B cell (primary cell): ENCODE measurements at regions not wholly inside any gene's neighbourhood (a gene's known extent, or its start where the extent isn't known, plus 50 kb on each side); places are given as distances from the start of the nearest gene placed in this dataset.

Source experiments
- ATAC-seq: fragments of 200-7000 bp; cut with Tn5 transposase; one replicate; pipeline ENCODE4 v1.10.0; 2021; ENCODE audit warnings: low read depth, mild to moderate bottlenecking, moderate number of reproducible peaks, moderate library complexity
- CTCF ChIA-PET: fragments of 350-600 bp; sonication (Branson Sonifier 250); formaldehyde crosslinking; loops from one replicate; lab custom pipeline; 2021; ENCODE audit warnings: antibody characterized with exemption, inconsistent platforms; lab: Charles Lee
- POLR2A ChIA-PET: fragments of 350-600 bp; sonication (Branson Sonifier 250); formaldehyde crosslinking; loops from one replicate; lab custom pipeline; 2021; ENCODE audit warnings: antibody characterized with exemption; lab: Charles Lee
- DNase-seq: peaks from one replicate; pipeline ENCODE4 v3.0.0; 2013
- H2AFZ ChIP-seq: 2 replicates; pipeline ENCODE4 v1.6.1; 2012; ENCODE audit warnings: mild to moderate bottlenecking, low read depth, low read length; ENCODE audit not compliant: insufficient read depth, poor library complexity, severe bottlenecking
- H3K27ac ChIP-seq, 2 donors: 1 replicate in 1 of 2; 2 replicates in 1 of 2; pipeline ENCODE4 v1.5.1; 2012 to 2013; ENCODE audit warnings: low read length in 2 of 2, mild to moderate bottlenecking in 2 of 2, moderate library complexity in 1 of 2
- H3K27me3 ChIP-seq, 4 experiments: fragments of 200-600 bp in 1 of 4; sonication (generic) in 1 of 4; replicated peaks in 1 of 4; 1 replicate in 2 of 4; 2 replicates in 2 of 4; pipeline versions ENCODE4 v1.6.1 to v1.7.0; 2013 to 2016; ENCODE audit warnings: low read length in 3 of 4, mild to moderate bottlenecking in 2 of 4, mixed read lengths in 1 of 4, moderate library complexity in 1 of 4; ENCODE audit not compliant: insufficient read depth in 4 of 4, control insufficient read depth in 3 of 4; ENCODE audit errors: control extremely low read depth in 1 of 4
- H3K36me3 ChIP-seq, 2 experiments: replicated peaks in 1 of 2; 1 replicate in 1 of 2; 2 replicates in 1 of 2; pipeline versions ENCODE4 v1.6.1 to v1.7.1; 2013; ENCODE audit warnings: low read length in 1 of 2; ENCODE audit not compliant: insufficient read depth in 2 of 2, control insufficient read depth in 1 of 2; ENCODE audit errors: control extremely low read depth in 1 of 2, extremely low read depth in 1 of 2
- H3K4me1 ChIP-seq, 2 donors: fragments of 200-600 bp in 1 of 2; sonication (generic) in 1 of 2; 1 replicate in 1 of 2; 2 replicates in 1 of 2; pipeline versions ENCODE4 v1.5.1 to v1.6.1; 2013 to 2017; ENCODE audit warnings: low read length in 2 of 2; ENCODE audit not compliant: control insufficient read depth in 2 of 2, insufficient read depth in 2 of 2
- H3K4me2 ChIP-seq: replicated peaks from 2 replicates; pipeline ENCODE3; 2012; ENCODE audit warnings: mild to moderate bottlenecking, low read depth, low read length; ENCODE audit not compliant: poor library complexity, severe bottlenecking
- H3K4me3 ChIP-seq, 5 experiments: fragments of 200-600 bp in 1 of 5; sonication (generic) in 1 of 5; 1 replicate in 3 of 5; 2 replicates in 2 of 5; pipeline versions ENCODE4 v1.5.1 to v1.7.0; 2011 to 2016; ENCODE audit warnings: low read length in 4 of 5, mild to moderate bottlenecking in 4 of 5, low read depth in 2 of 5, control low read depth in 1 of 5, moderate library complexity in 1 of 5; ENCODE audit not compliant: insufficient read depth in 1 of 5; ENCODE audit errors: control extremely low read depth in 1 of 5, extremely low read depth in 1 of 5
- H3K79me2 ChIP-seq: fragments of 200-600 bp; sonication (generic); one replicate; pipeline ENCODE4 v1.6.0; 2016; ENCODE audit warnings: low read length; ENCODE audit not compliant: control insufficient read depth, insufficient read depth
- H3K9ac ChIP-seq: fragments of 200-600 bp; sonication (generic); 2 replicates; pipeline ENCODE4 v1.6.1; 2017; ENCODE audit warnings: mild to moderate bottlenecking, low read length, moderate library complexity
- H3K9me3 ChIP-seq, 3 donors: one replicate each; pipeline versions ENCODE4 v1.6.1 to v1.7.1; 2013; ENCODE audit warnings: low read length in 2 of 3; ENCODE audit not compliant: control insufficient read depth in 2 of 3, insufficient read depth in 1 of 3; ENCODE audit errors: control extremely low read depth in 1 of 3
- H4K20me1 ChIP-seq: 2 replicates; pipeline ENCODE4 v1.6.0; 2012; ENCODE audit warnings: mild to moderate bottlenecking, low read length; ENCODE audit not compliant: insufficient read depth, control insufficient read depth, poor library complexity, severe bottlenecking
- H3K27ac Mint-ChIP-seq: one replicate; pipeline ENCODE4 v1.8.0; 2021; ENCODE audit warnings: mixed read lengths
- H3K27me3 Mint-ChIP-seq: one replicate; pipeline ENCODE4 v1.8.0; 2021; ENCODE audit warnings: mixed read lengths
- H3K4me1 Mint-ChIP-seq: one replicate; pipeline ENCODE4 v1.8.0; 2021; ENCODE audit warnings: mixed read lengths
- H3K4me3 Mint-ChIP-seq: one replicate; pipeline ENCODE4 v1.8.0; 2021; ENCODE audit warnings: mixed read lengths
- H3K9me3 Mint-ChIP-seq: one replicate; pipeline ENCODE4 v1.8.0; 2022; ENCODE audit warnings: mixed read lengths; ENCODE audit not compliant: insufficient read depth
- CTCF ChIP-seq: fragments of 200-600 bp; IDR thresholded peaks from one replicate; pipeline ENCODE4 v1.8.0; 2022; ENCODE audit warnings: antibody characterized with exemption, mild to moderate bottlenecking
- EZH2 ChIP-seq: IDR thresholded peaks from 2 replicates; pipeline ENCODE4 v1.6.1; 2012; ENCODE audit warnings: borderline replicate concordance, low read depth, mild to moderate bottlenecking, moderate library complexity, low read length; ENCODE audit not compliant: insufficient read depth, poor library complexity, severe bottlenecking
- WGBS: methylation state at CpG from one replicate; pipeline ENCODE4 v1.1.5; 2013; ENCODE audit warnings: missing lambda C conversion rate; ENCODE audit not compliant: insufficient coverage; 5-methylcytosine and 5-hydroxymethylcytosine counted together
- intact Hi-C: fragments of 100-400 bp; cut with micrococcal nuclease; formaldehyde crosslinking; loops from one replicate; pipeline ENCODE4 v1.10.0; 2022

- peaks cover 3% of the 10 kb centered on the region for H3K9me3 Mint-ChIP-seq
- H3K4me3 Mint-ChIP-seq: no peak overlapping the region
- no peak overlapping the region for H2AFZ ChIP-seq
- no peak overlapping the region for H3K9ac ChIP-seq
- peaks cover 0 to 7% (median 0%) of the 10 kb centered on the region in 3 donors for H3K9me3 ChIP-seq
- ChIA-PET POLR2A (no interaction called here), CTCF (no interaction called here)
- H3K79me2 ChIP-seq: no peaks in the 10 kb centered on the region
- DNase-seq: no peak
- no peaks in the 10 kb centered on the region for H3K27me3 Mint-ChIP-seq
- H3K36me3 ChIP-seq: no peaks in the 10 kb centered on the region
- no peak overlapping the region for H3K4me2 ChIP-seq
- WGBS: no CpG with 5 or more reads among the region's 5 CpGs
- no peaks in the 10 kb centered on the region for H4K20me1 ChIP-seq
- TF ChIP-seq EZH2 (no peak), CTCF (no peak)
- intact Hi-C loops: no loop called here
- H3K4me1 ChIP-seq: no peaks in the 10 kb centered on the region
- H3K4me1 Mint-ChIP-seq: no peaks in the 10 kb centered on the region
- H3K27ac ChIP-seq: no peak overlapping the region
- ATAC-seq: no peak
- H3K4me3 ChIP-seq: no peak overlapping the region
- H3K27ac Mint-ChIP-seq: no peak overlapping the region
- no peaks in the 10 kb centered on the region for H3K27me3 ChIP-seq
Observed at GRCh38 chr5:126108470-126108869, 314.7 kb upstream of the GRAMD2B start.

GRCh38 chr5:126115059-126115629 is 308.1 kb upstream of the GRAMD2B start:
- H3K4me1 ChIP-seq: no peaks in the 10 kb centered on the region
- H3K27me3 Mint-ChIP-seq: no peaks in the 10 kb centered on the region
- POLR2A ChIA-PET: no interaction called here
- no peak overlapping the region for H3K4me2 ChIP-seq
- no peak overlapping the region for H3K9ac ChIP-seq
- H3K9me3 ChIP-seq: peaks cover 0 to 7% (median 0%) of the 10 kb centered on the region in 3 donors
- CTCF ChIA-PET: no interaction called here
- H3K9me3 Mint-ChIP-seq: peaks cover 3% of the 10 kb centered on the region
- H3K4me3 Mint-ChIP-seq: no peak overlapping the region
- no peak for TF ChIP-seq CTCF
- TF ChIP-seq EZH2: no peak
- no peaks in the 10 kb centered on the region for H3K79me2 ChIP-seq
- no peaks in the 10 kb centered on the region for H3K36me3 ChIP-seq
- WGBS: 50% methylated on average over 1 of the region's 2 CpGs
- ATAC-seq (no peak), DNase-seq (no peak)
- no peak overlapping the region for H3K4me3 ChIP-seq
- intact Hi-C loops: no loop called here
- no peak overlapping the region for H3K27ac ChIP-seq
- H4K20me1 ChIP-seq: no peaks in the 10 kb centered on the region
- H3K27ac Mint-ChIP-seq: no peak overlapping the region
- H3K27me3 ChIP-seq: no peaks in the 10 kb centered on the region
- H2AFZ ChIP-seq: no peak overlapping the region
- no peaks in the 10 kb centered on the region for H3K4me1 Mint-ChIP-seq
